HG03439 (cell line): ENCODE measurements at regions not wholly inside any gene's neighbourhood (a gene's known extent, or its start where the extent isn't known, plus 50 kb on each side); places are given as distances from the start of the nearest gene placed in this dataset.

ENCODE experiments used
- ATAC-seq: cut with Tn5 transposase; IDR thresholded peaks from one replicate; pipeline ENCODE4 v1.9.1; 2021; ENCODE audit warnings: mild to moderate bottlenecking, moderate library complexity; ENCODE audit not compliant: unreplicated experiment

- no peak for ATAC-seq
These were observed 661.2 kb downstream of the TBC1D4 start for GRCh38 chr13:74820809-74821208.

DNA sequence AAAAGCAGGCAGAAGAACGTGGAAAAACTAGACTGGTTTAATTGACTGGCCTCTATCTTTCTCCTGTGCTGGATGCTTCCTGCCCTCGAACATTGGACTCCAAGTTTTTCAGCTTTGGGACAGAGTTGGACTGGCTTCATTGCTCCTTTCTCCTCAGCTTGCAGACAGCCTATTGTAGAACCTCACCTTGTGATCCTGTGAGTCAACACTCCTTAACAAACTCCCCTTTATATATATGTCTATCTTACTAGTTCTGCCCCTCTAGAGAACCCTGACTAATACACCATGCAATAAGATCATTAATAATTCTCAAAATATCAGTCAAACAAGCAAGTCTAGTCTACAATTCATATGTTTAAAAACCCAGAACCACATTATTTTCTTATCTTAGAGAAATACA, 662.4 kb downstream of the TBC1D4 start:
- no peak for ATAC-seq

DNA sequence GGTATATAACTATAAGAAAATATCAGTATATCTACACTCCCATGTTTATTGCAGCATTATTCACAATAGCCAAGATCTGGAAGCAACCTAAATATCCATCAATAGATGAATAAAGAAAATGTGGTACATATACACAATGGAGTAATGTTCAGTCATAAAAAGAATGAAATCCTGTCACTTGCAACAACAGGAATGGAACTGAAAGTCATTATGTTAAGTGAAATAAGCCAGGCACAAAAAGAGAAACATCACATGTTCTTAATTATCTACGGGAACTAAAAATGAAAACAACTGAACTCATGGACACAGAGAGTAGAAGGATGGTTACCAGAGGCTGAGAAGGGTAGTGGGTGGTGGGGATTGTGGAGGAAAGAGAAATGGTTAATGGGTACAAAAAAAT, 665.2 kb downstream of the TBC1D4 start:
- no peak for ATAC-seq

DNA sequence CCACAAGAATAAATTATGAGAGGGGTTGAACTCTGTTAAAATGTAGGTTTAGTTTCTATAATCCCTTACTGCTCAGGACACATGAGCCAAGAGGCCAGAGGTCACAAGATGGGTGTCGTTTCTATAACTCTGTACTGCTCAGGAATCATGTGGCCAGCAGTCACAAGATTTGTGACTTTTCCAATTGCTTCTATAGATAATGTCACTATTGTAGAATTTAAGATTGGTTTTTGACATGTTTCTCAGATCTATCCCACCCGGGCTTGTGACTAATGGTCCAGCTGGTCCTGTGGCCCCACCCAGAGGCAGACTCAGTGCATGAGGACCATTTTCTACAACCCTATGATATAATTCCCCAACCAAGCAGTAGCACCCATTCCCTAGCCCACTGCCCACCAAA, 662.0 kb upstream of the KLF12 start:
- ATAC-seq: no peak

GRCh38 chr13:74795526-74795925, 661.3 kb upstream of the KLF12 start:
- no peak for ATAC-seq

DNA sequence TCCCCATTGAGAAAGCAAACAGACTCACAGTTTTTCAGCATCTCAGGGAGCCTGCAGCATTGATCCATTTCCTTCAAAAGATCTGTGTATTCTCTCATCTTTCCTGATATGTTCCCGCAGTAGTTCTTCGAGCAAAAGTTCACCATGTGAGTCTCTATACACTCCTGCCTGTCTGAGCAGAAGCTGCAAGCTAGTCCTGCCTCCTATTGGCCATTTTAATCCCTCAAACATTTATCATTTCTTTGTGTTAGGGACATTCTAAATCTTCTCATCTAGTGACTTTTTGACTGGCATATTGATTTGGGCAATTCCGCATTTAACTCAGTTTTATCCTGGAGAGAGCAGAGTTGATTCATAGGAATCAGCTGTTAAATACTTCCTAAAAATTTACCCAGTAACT, 660.4 kb upstream of the KLF12 start:
- ATAC-seq: no peak

DNA sequence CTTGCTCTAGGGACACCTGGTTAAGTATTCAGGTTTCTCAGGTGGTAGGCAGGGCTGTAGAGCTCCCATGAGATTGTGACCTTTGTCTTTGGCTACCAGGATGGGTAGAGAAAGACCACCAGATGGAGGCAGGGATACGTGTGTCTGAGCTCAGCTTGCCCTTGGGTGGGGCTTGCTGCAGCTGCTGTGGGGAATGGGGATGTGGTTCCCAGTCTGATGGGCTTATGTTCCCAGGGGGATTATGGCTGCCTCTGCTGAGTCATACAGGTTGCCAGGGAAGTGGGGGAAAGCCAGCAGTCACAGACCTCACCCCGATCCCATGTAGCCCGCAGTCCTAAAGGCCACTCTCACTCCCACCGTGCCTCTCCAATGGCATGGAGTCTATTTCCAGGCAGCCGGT, 659.9 kb upstream of the KLF12 start:
- ATAC-seq: no peak

- ATAC-seq: no peak
These were observed 650.8 kb upstream of the KLF12 start for GRCh38 chr13:74784959-74785358.

- ATAC-seq: no peak
These were observed 644.7 kb upstream of the KLF12 start for GRCh38 chr13:74778946-74779345.

GRCh38 chr13:74778087-74778486, 643.9 kb upstream of the KLF12 start:
- no peak for ATAC-seq

DNA sequence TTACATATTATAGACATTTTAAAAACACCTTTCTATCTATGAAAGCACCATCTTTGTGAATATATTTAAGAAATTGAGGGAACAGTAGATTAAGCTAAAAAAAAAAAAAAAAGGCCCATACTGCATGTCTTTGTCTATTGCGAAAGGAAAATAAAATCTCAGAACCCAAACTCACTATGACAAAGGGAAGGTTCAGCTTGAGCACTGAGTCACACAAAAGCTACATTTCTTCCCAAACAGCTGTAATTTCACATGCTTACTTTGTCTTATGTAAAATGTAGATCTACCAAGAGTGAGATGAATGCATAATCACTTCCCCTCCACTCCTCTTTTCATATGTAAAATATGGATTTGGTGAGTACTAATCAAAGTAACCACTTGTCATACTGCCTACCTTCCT, 640.1 kb upstream of the KLF12 start:
- ATAC-seq: no peak

DNA sequence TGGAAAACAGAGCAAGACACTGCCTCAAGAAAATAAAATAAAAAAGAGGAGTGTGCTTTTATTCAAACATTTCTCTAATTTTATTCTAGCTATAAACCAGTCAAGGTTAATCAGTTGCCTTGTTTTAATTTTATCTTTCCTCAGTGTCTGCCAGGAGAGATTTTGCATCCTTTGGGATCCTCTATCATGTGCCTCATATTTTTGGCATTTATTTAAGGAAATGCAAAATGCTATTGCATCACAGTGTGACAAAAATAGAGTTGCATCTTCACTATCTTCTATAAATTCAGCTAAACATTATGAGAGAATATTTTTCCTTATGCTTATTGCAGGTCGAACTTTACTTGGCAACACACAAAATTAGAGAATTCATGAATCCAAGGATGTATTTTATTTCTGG, 639.0 kb upstream of the KLF12 start:
- ATAC-seq: no peak

- no peak for ATAC-seq
These were observed 637.8 kb upstream of the KLF12 start for GRCh38 chr13:74771964-74772363.

GRCh38 chr13:74770361-74770760, 636.2 kb upstream of the KLF12 start:
- no peak for ATAC-seq

DNA sequence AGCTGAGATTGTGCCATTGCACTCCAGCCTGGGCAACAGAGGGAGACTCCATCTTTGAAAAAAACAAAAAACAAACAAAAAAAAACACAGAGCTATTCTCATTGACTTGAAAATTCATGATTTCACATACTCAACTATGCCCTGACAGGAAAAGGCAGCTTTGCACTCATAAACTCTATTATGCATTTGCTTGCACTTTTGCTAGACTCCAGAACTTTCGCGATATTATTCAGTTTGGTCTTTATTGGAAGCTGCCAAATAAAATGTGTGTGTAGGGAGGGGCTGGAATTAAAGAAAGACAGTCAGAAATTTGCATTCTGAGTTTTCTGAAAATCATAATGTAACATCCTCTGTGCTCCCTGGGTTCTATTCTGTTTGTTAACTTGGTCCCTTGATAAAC, 635.1 kb upstream of the KLF12 start:
- ATAC-seq: no peak

- no peak for ATAC-seq
These were observed 634.4 kb upstream of the KLF12 start for GRCh38 chr13:74768521-74769085.

- no peak for ATAC-seq
These were observed 632.8 kb upstream of the KLF12 start for GRCh38 chr13:74767050-74767449.

GRCh38 chr13:74765955-74766354, 631.8 kb upstream of the KLF12 start:
- no peak for ATAC-seq

DNA sequence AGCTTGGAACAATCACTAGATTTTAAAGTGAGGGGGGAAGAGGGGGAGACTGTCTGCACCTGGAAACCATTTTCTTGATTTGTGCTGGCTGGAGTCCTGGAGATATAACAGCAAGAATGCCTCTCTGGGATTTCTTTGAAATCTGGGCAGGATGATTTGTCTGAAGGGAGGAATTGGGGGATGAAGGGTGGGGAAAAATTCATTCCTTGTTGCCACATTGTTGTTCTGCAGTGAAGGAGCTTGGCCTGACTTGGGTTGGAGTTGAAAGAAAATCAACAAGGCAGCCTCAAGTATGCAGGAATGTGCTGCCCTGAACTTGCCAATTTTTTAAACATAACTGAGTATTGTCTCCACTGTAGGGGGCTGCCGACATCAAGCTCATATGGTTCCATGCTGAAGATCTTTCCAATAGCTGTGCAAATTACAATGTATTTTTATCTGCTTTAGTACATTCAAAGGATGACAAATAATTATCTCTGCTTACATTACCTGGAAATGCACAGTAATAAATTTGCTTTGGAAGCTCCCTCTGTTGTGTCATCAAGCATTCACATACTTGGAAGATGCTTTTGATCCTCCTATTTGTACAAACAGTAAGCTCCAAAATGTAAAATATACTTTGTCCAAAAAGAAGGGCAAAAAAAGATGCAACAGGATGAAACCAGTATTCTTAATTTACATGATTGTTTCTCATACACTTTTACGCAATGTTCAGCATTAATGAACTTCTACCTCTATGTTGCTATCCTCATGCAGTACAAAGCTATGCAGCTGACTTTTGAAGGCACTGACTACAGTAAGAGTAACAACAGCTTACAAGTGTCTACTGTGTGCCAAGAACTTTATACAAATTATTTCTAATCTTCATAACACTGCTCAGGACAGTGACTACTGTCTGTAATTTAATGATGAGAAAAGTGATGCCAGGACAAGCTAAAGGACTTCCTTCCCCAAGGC, 627.9 kb upstream of the KLF12 start:
- no peak for ATAC-seq

- ATAC-seq: no peak
These were observed 624.0 kb upstream of the KLF12 start for GRCh38 chr13:74758188-74758587.

- ATAC-seq: no peak
These were observed 620.9 kb upstream of the KLF12 start for GRCh38 chr13:74755065-74755464.

DNA sequence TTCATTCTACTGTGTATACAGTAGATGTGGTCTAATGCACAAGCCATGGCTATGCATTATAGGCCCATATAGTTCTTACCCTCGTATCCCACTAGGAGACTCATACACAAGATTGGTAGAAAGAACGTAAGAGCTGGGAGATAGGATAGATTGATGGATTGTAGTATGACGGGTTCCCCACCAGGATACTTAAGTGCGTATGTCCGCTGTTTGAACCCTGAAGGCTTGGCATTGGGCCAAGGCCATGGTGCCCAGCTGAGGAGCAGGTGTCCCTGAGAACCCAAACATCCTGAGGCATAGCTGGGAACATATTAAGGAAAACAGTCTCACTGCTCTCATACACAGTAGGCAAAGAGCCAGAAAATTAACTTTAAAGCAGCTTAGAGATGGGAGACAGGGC, 617.5 kb upstream of the KLF12 start:
- ATAC-seq: no peak
